Hepatocyte (in vitro differentiated cells): ENCODE measurements at regions not wholly inside any gene's neighbourhood (a gene's known extent, or its start where the extent isn't known, plus 50 kb on each side); places are given as distances from the start of the nearest gene placed in this dataset.
A peak's percentile ranks its signal among the peaks of the same experiment; 100 is the strongest.

Source experiments
- DNase-seq: peaks from one replicate; pipeline ENCODE4 v3.0.0-alpha.2; 2016; ENCODE audit warnings: low spot score
- H2AFZ ChIP-seq: fragments of 200-600 bp; sonication (generic); 2 replicates; pipeline ENCODE4 v1.6.0; 2016; ENCODE audit warnings: antibody characterized with exemption, mild to moderate bottlenecking
- H3K27ac ChIP-seq: fragments of 200-600 bp; sonication (generic); 2 replicates; pipeline ENCODE4 v1.5.1; 2016; ENCODE audit warnings: mild to moderate bottlenecking
- H3K27me3 ChIP-seq: fragments of 200-600 bp; sonication (generic); 2 replicates; pipeline ENCODE4 v1.6.1; 2016
- H3K36me3 ChIP-seq: fragments of 200-600 bp; sonication (generic); replicated peaks from 2 replicates; pipeline ENCODE4 v1.5.1; 2016; ENCODE audit warnings: low read depth; ENCODE audit not compliant: insufficient read depth
- H3K4me1 ChIP-seq: fragments of 200-600 bp; sonication (generic); 2 replicates; pipeline ENCODE4 v1.5.1; 2016; ENCODE audit warnings: mild to moderate bottlenecking, moderate library complexity; ENCODE audit not compliant: insufficient read depth
- H3K4me2 ChIP-seq: fragments of 200-600 bp; sonication (generic); 2 replicates; pipeline ENCODE4 v1.6.0; 2016
- H3K4me3 ChIP-seq: fragments of 200-600 bp; sonication (generic); 2 replicates; pipeline ENCODE4 v1.5.1; 2016; ENCODE audit warnings: mild to moderate bottlenecking
- H3K79me2 ChIP-seq: fragments of 200-600 bp; sonication (generic); 2 replicates; pipeline ENCODE4 v1.6.0; 2017; ENCODE audit warnings: mild to moderate bottlenecking
- H3K9me2 ChIP-seq: fragments of 200-600 bp; sonication (generic); replicated peaks from 2 replicates; pipeline ENCODE4 v1.6.0; 2017; ENCODE audit warnings: mild to moderate bottlenecking; ENCODE audit not compliant: insufficient read depth
- H3K9me3 ChIP-seq: fragments of 200-600 bp; sonication (generic); 2 replicates; pipeline ENCODE4 v1.5.1; 2016; ENCODE audit warnings: low read depth, mild to moderate bottlenecking
- H4K20me1 ChIP-seq: fragments of 200-600 bp; sonication (generic); 2 replicates; pipeline ENCODE4 v1.6.0; 2016; ENCODE audit warnings: mild to moderate bottlenecking; ENCODE audit not compliant: insufficient read depth, poor library complexity, severe bottlenecking
- EZH2 ChIP-seq: fragments of 200-600 bp; sonication (generic); IDR thresholded peaks from 2 replicates; pipeline ENCODE4 v1.6.1; 2016; ENCODE audit warnings: antibody characterized with exemption, mild to moderate bottlenecking, borderline replicate concordance
- EZH2phosphoT487 ChIP-seq: fragments of 200-600 bp; sonication (generic); IDR thresholded peaks from one replicate; pipeline ENCODE4 v1.6.1; 2018; ENCODE audit warnings: antibody characterized with exemption, mild to moderate bottlenecking, low read depth, moderate library complexity; ENCODE audit not compliant: unreplicated experiment, severe bottlenecking
- WGBS: methylation state at CpG from one replicate; pipeline ENCODE4 v1.1.6; 2016; ENCODE audit warnings: low lambda C conversion rate; ENCODE audit errors: missing lambda C conversion rate; 5-methylcytosine and 5-hydroxymethylcytosine counted together
- TF ChIP-seq, protein P1 (sequence below): fragments of 200-600 bp; sonication (generic); IDR thresholded peaks from 2 replicates; pipeline ENCODE4 v1.5.1; 2016; ENCODE audit warnings: antibody characterized with exemption, mild to moderate bottlenecking; ENCODE audit not compliant: poor library complexity

DNA sequence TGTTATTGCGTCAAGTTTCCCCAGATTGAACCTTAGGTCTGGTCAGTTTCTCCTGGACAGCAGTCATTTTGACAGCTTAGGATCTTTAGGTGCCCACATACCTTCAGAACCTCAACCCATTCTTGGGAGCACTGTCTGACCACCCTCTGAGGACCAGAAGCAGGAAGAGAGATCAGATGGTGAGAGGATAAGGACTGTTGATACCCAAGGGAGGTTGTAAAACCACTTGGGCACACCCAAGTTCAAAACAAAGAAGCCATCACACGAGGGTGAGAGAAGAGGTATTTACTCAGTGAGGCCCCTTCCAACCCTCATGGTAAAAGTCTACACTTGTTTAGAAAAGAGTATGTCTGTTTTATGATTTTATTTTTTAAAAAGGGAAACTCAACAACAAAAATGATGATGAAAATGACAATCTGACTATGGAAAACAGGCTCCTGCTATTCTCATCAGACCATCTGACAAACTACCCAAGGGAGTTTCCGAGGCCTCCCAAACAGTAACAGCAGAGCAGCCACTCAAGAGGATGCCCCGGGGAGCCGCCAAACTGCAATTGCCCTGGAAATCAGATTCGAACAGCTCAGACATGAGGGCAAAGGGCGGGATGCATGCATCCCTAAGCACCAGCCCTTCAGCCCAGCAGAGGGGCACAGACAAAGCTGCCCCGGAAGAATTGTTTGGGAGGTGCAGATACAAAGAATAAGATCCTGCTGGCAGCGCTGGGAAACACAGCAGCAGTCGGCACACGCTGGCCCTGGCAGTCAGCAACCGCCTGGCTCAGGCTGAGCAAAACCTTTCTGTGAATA lies 162.6 kb upstream of the PLEKHG7 start:
- Histone ChIP-seq H3K9me2 (no peaks in the 10 kb centered on the region), H3K27me3 (no peaks in the 10 kb centered on the region), H2AFZ (no peak overlapping the region), H3K79me2 (no peaks in the 10 kb centered on the region), H3K9me3 (no peaks in the 10 kb centered on the region), H3K4me3 (no peak overlapping the region), H3K27ac (peak overlapping the region; percentile 72), H4K20me1 (no peaks in the 10 kb centered on the region), H3K4me2 (peak overlapping the region; percentile 28), H3K4me1 (peaks cover 31% of the 10 kb centered on the region), H3K36me3 (no peaks in the 10 kb centered on the region)
- DNase-seq, result no peak
- WGBS, result 63% methylated on average over 12 of the region's 12 CpGs
- no peak for TF ChIP-seq EZH2
- no peak for TF ChIP-seq EZH2phosphoT487
- TF ChIP-seq, protein P1, sequence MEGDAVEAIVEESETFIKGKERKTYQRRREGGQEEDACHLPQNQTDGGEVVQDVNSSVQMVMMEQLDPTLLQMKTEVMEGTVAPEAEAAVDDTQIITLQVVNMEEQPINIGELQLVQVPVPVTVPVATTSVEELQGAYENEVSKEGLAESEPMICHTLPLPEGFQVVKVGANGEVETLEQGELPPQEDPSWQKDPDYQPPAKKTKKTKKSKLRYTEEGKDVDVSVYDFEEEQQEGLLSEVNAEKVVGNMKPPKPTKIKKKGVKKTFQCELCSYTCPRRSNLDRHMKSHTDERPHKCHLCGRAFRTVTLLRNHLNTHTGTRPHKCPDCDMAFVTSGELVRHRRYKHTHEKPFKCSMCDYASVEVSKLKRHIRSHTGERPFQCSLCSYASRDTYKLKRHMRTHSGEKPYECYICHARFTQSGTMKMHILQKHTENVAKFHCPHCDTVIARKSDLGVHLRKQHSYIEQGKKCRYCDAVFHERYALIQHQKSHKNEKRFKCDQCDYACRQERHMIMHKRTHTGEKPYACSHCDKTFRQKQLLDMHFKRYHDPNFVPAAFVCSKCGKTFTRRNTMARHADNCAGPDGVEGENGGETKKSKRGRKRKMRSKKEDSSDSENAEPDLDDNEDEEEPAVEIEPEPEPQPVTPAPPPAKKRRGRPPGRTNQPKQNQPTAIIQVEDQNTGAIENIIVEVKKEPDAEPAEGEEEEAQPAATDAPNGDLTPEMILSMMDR, result no peak

DNA sequence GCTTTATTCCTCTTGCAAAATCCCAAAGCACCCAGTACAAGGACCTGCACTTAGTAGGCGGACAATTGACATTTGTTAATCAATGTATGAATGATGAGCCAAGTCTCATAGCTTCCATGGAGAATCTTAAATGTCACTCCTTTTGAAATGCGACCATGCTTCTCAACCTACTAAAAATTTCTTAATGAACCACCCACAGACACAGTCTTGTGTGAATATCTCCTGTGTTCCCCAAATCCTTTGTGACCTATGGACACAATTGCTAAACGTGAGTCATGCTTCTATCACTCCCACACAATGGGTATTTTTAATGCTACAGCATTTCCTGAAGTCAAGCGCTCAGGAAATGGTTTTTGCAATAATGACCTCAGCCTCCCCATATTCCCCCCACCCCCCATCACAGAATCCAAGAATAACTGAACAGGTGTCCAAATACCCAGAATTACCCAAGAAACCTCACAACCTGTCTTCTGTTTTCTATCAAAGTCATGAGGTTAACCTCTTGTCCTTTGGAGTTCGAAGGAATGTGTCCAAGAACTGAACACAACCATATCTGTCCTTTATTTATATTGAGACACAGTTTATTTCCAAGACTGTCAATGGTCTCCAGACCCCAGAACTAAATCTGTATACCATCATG lies 163.6 kb upstream of the PLEKHG7 start:
- peak; percentile 26 for DNase-seq
- no peaks in the 10 kb centered on the region for H3K36me3 ChIP-seq
- no peaks in the 10 kb centered on the region for H4K20me1 ChIP-seq
- H3K79me2 ChIP-seq, result no peaks in the 10 kb centered on the region
- no peak overlapping the region for H2AFZ ChIP-seq
- H3K27ac ChIP-seq, result peak overlapping the region; percentile 72
- no peak overlapping the region for H3K4me3 ChIP-seq
- no peak overlapping the region for H3K4me2 ChIP-seq
- no peaks in the 10 kb centered on the region for H3K9me2 ChIP-seq
- no peaks in the 10 kb centered on the region for H3K9me3 ChIP-seq
- no peaks in the 10 kb centered on the region for H3K27me3 ChIP-seq
- TF ChIP-seq EZH2phosphoT487, result no peak
- TF ChIP-seq, protein P1, result no peak
- no peak for TF ChIP-seq EZH2
- H3K4me1 ChIP-seq, result peaks cover 22% of the 10 kb centered on the region
- WGBS, result 80% methylated on average over 5 of the region's 5 CpGs

DNA sequence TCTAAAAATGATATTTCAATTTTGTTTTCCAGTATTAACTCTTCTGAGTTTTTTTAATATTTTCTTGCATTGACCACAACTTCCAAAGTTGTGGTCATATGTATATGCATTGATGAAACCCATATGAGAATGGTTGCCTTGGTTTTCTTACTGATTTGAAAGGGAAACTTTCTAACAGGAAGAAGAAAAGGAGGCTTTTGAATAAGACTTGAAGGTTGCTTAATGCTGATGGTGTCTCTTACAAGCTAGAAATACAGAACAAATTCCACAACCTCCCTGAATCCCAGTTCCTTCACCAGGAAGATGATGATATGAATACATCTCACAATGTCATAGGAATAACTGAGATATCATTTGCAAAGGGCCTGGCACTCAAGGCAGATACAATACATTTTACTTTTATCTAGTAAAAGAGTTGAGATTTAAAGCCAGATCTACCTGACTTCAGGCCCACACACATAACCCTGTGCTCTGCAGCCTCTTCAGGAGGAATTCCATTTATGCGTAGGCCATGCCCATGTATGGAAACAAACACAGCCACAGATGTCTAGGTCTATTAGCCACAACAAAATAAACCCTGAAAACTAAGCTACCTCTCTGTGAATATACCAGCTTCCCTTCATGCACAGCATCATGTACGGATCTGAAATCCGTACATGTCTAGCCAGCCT lies 165.4 kb upstream of the PLEKHG7 start:
- TF ChIP-seq, protein P1, result no peak
- TF ChIP-seq EZH2, result no peak
- no peak overlapping the region for H3K27ac ChIP-seq

More for the DNA sequence above, 165.4 kb upstream of the PLEKHG7 start:
- Histone ChIP-seq H4K20me1 (no peaks in the 10 kb centered on the region), H3K4me1 (peaks cover 17% of the 10 kb centered on the region), H3K79me2 (no peaks in the 10 kb centered on the region), H3K9me3 (no peaks in the 10 kb centered on the region), H3K4me2 (no peak overlapping the region), H3K4me3 (no peak overlapping the region), H3K36me3 (no peaks in the 10 kb centered on the region), H3K27me3 (no peaks in the 10 kb centered on the region), H2AFZ (no peak overlapping the region), H3K9me2 (no peaks in the 10 kb centered on the region)
- WGBS, result 91% methylated on average over 3 of the region's 3 CpGs
- DNase-seq, result no peak
